HAP-1 (cell line): ENCODE measurements at regions not wholly inside any gene's neighbourhood (a gene's known extent, or its start where the extent isn't known, plus 50 kb on each side); places are given as distances from the start of the nearest gene placed in this dataset.

ENCODE experiments used
- DNase-seq, 2 experiments: peaks; one replicate each; pipeline ENCODE4 v3.0.0-alpha.2; 2016 to 2020; ENCODE audit warnings: low spot score in 2 of 2
- H3K27me3 ChIP-seq: fragments of 250-450 bp; sonication (Bioruptor Pico); 2 replicates; pipeline ENCODE4 v1.5.1; 2020; ENCODE audit warnings: low read depth, mild to moderate bottlenecking, moderate library complexity
- H3K36me3 ChIP-seq: fragments of 250-450 bp; sonication (Bioruptor Pico); replicated peaks from 2 replicates; pipeline ENCODE4 v1.5.1; 2020; ENCODE audit warnings: mild to moderate bottlenecking
- H3K4me1 ChIP-seq: fragments of 250-450 bp; sonication (Bioruptor Pico); 2 replicates; pipeline ENCODE4 v1.5.1; 2020; ENCODE audit warnings: mild to moderate bottlenecking
- H3K4me3 ChIP-seq: fragments of 250-450 bp; sonication (Bioruptor Pico); 2 replicates; pipeline ENCODE4 v1.5.1; 2020; ENCODE audit warnings: mild to moderate bottlenecking, moderate library complexity
- H3K9me3 ChIP-seq: fragments of 250-450 bp; sonication (Bioruptor Pico); 2 replicates; pipeline ENCODE4 v1.5.1; 2020; ENCODE audit warnings: mild to moderate bottlenecking, moderate library complexity
- in situ Hi-C: fragments of 300-500 bp; cut with MboI; formaldehyde crosslinking; loops from 3 replicates; pipeline ENCODE4 v1.14.3; 2020; ENCODE audit warnings: low sequenced_read_pairs, inconsistent platforms, mixed read lengths

- no peaks in the 10 kb centered on the region for H3K4me1 ChIP-seq
- DNase-seq, result no peak
Measured at GRCh38 chr11:25939691-25940090, 392.2 kb upstream of the ANO3 start.

GRCh38 chr11:25941353-25941752 is 390.6 kb upstream of the ANO3 start:
- in situ Hi-C loops, result no loop called here
- no peak overlapping the region for H3K4me3 ChIP-seq
- H3K9me3 ChIP-seq, result no peaks in the 10 kb centered on the region
- H3K4me1 ChIP-seq, result no peaks in the 10 kb centered on the region
- no peak for DNase-seq
- no peaks in the 10 kb centered on the region for H3K27me3 ChIP-seq
- no peaks in the 10 kb centered on the region for H3K36me3 ChIP-seq

More at GRCh38 chr11:25939691-25940090, 392.2 kb upstream of the ANO3 start:
- no peak overlapping the region for H3K4me3 ChIP-seq
- no peaks in the 10 kb centered on the region for H3K36me3 ChIP-seq
- H3K27me3 ChIP-seq, result no peaks in the 10 kb centered on the region
- in situ Hi-C loops, result no loop called here
- no peaks in the 10 kb centered on the region for H3K9me3 ChIP-seq

GRCh38 chr11:25943031-25943430 is 388.9 kb upstream of the ANO3 start:
- in situ Hi-C loops, result no loop called here
- no peaks in the 10 kb centered on the region for H3K9me3 ChIP-seq
- no peak overlapping the region for H3K4me3 ChIP-seq
- no peaks in the 10 kb centered on the region for H3K4me1 ChIP-seq
- no peak for DNase-seq
- no peaks in the 10 kb centered on the region for H3K27me3 ChIP-seq
- H3K36me3 ChIP-seq, result no peaks in the 10 kb centered on the region

GRCh38 chr11:25943777-25944661 is 387.9 kb upstream of the ANO3 start:
- in situ Hi-C loops, result no loop called here
- Histone ChIP-seq H3K4me1 (no peaks in the 10 kb centered on the region), H3K9me3 (no peaks in the 10 kb centered on the region), H3K27me3 (no peaks in the 10 kb centered on the region), H3K4me3 (no peak overlapping the region), H3K36me3 (no peaks in the 10 kb centered on the region)
- DNase-seq, result no peak

GRCh38 chr11:25949918-25950317 is 382.0 kb upstream of the ANO3 start:
- in situ Hi-C loops, result no loop called here
- no peaks in the 10 kb centered on the region for H3K36me3 ChIP-seq
- no peaks in the 10 kb centered on the region for H3K9me3 ChIP-seq
- no peak for DNase-seq
- no peaks in the 10 kb centered on the region for H3K27me3 ChIP-seq
- H3K4me1 ChIP-seq, result peaks cover 3% of the 10 kb centered on the region; the same call in 1 of the 2 replicates
- no peak overlapping the region for H3K4me3 ChIP-seq

- H3K9me3 ChIP-seq, result no peaks in the 10 kb centered on the region
- H3K4me3 ChIP-seq, result no peak overlapping the region
- in situ Hi-C loops, result no loop called here
- peaks cover 3% of the 10 kb centered on the region; the same call in 1 of the 2 replicates for H3K4me1 ChIP-seq
- DNase-seq, result no peak
- no peaks in the 10 kb centered on the region for H3K36me3 ChIP-seq
- H3K27me3 ChIP-seq, result no peaks in the 10 kb centered on the region
Measured at GRCh38 chr11:25953006-25953405, 378.9 kb upstream of the ANO3 start.

- Histone ChIP-seq H3K36me3 (no peaks in the 10 kb centered on the region), H3K27me3 (no peaks in the 10 kb centered on the region), H3K9me3 (no peaks in the 10 kb centered on the region), H3K4me1 (peaks cover 3% of the 10 kb centered on the region; the same call in 1 of the 2 replicates), H3K4me3 (no peak overlapping the region)
- no peak for DNase-seq
- in situ Hi-C loops, result no loop called here
Measured at GRCh38 chr11:25958045-25958444, 373.9 kb upstream of the ANO3 start.

GRCh38 chr11:25961539-25961938 is 370.4 kb upstream of the ANO3 start:
- no peak overlapping the region for H3K4me3 ChIP-seq
- no peak for DNase-seq
- H3K27me3 ChIP-seq, result no peaks in the 10 kb centered on the region
- H3K4me1 ChIP-seq, result no peaks in the 10 kb centered on the region
- no peaks in the 10 kb centered on the region for H3K36me3 ChIP-seq
- H3K9me3 ChIP-seq, result no peaks in the 10 kb centered on the region
- in situ Hi-C loops, result no loop called here

- H3K4me1 ChIP-seq, result no peaks in the 10 kb centered on the region
- no peaks in the 10 kb centered on the region for H3K27me3 ChIP-seq
- in situ Hi-C loops, result no loop called here
Measured at GRCh38 chr11:25970726-25971508, 361.0 kb upstream of the ANO3 start.

GRCh38 chr11:25980091-25980490 is 351.8 kb upstream of the ANO3 start:
- H3K36me3 ChIP-seq, result no peaks in the 10 kb centered on the region
- H3K4me1 ChIP-seq, result no peaks in the 10 kb centered on the region
- H3K27me3 ChIP-seq, result peaks cover 5% of the 10 kb centered on the region; the same call in 1 of the 2 replicates
- in situ Hi-C loops, result loop anchor here (25.0 kb wide), 1 partner anchor 282 kb away; no protein-coding TSS in a partner anchor
- DNase-seq, result no peak
- H3K9me3 ChIP-seq, result no peaks in the 10 kb centered on the region
- no peak overlapping the region for H3K4me3 ChIP-seq

More at GRCh38 chr11:25970726-25971508, 361.0 kb upstream of the ANO3 start:
- Histone ChIP-seq H3K9me3 (no peaks in the 10 kb centered on the region), H3K4me3 (no peak overlapping the region), H3K36me3 (no peaks in the 10 kb centered on the region)
- DNase-seq, result no peak

GRCh38 chr11:25981998-25982397 is 349.9 kb upstream of the ANO3 start:
- Histone ChIP-seq H3K9me3 (no peaks in the 10 kb centered on the region), H3K36me3 (no peaks in the 10 kb centered on the region), H3K27me3 (peaks cover 10% of the 10 kb centered on the region; the same call in 1 of the 2 replicates), H3K4me3 (no peak overlapping the region), H3K4me1 (no peaks in the 10 kb centered on the region)
- peak in 1 of 2 experiments; percentile 39 for DNase-seq
- in situ Hi-C loops, result loop anchor here (25.0 kb wide), 1 partner anchor 280 kb away; no protein-coding TSS in a partner anchor

GRCh38 chr11:25983280-25983679 is 348.6 kb upstream of the ANO3 start:
- Histone ChIP-seq H3K4me3 (no peak overlapping the region), H3K27me3 (peaks cover 10% of the 10 kb centered on the region; the same call in 1 of the 2 replicates), H3K4me1 (no peaks in the 10 kb centered on the region), H3K9me3 (no peaks in the 10 kb centered on the region), H3K36me3 (no peaks in the 10 kb centered on the region)
- no peak for DNase-seq
- in situ Hi-C loops, result loop anchor here (25.0 kb wide), 1 partner anchor 279 kb away; no protein-coding TSS in a partner anchor

- in situ Hi-C loops, result loop anchor here (25.0 kb wide), 1 partner anchor 274 kb away; no protein-coding TSS in a partner anchor
- Histone ChIP-seq H3K4me1 (no peaks in the 10 kb centered on the region), H3K27me3 (peaks cover 10% of the 10 kb centered on the region; the same call in 1 of the 2 replicates), H3K9me3 (no peaks in the 10 kb centered on the region), H3K4me3 (no peak overlapping the region), H3K36me3 (no peaks in the 10 kb centered on the region)
- DNase-seq, result no peak
Measured at GRCh38 chr11:25988178-25988577, 343.8 kb upstream of the ANO3 start.
